LoVo (cell line): ENCODE measurements at regions not wholly inside any gene's neighbourhood (a gene's known extent, or its start where the extent isn't known, plus 50 kb on each side); places are given as distances from the start of the nearest gene placed in this dataset.

Source experiments
- DNase-seq: peaks from one replicate; pipeline ENCODE4 v3.0.0-alpha.2; 2016; ENCODE audit warnings: low spot score

- DNase-seq, result no peak
These were observed 155.9 kb upstream of the RASGEF1B start for GRCh38 chr4:81627590-81627989.

DNA sequence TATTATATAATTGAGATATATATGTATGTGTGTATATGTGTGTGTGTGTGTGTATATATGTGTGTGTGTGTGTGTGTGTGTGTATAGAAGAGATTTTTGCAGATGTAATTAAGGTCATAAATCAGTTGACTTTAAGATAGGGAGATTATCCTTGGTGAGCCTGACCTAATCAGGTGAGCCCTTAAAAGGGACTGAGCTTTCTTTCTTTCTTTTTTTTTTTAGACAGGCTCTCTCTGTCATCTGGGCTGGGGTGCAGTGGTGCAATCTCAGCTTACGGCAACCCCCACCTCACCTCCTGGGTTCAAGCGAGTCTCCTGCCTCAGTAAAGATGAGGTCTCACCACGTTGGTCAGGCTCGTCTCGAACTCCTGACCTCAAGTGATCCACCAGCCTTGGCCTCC lies 155.1 kb upstream of the RASGEF1B start:
- no peak for DNase-seq

GRCh38 chr4:81625422-81626417 lies 154.0 kb upstream of the RASGEF1B start:
- DNase-seq, result no peak

- no peak for DNase-seq
These were observed 151.7 kb upstream of the RASGEF1B start for GRCh38 chr4:81623434-81623833.

DNA sequence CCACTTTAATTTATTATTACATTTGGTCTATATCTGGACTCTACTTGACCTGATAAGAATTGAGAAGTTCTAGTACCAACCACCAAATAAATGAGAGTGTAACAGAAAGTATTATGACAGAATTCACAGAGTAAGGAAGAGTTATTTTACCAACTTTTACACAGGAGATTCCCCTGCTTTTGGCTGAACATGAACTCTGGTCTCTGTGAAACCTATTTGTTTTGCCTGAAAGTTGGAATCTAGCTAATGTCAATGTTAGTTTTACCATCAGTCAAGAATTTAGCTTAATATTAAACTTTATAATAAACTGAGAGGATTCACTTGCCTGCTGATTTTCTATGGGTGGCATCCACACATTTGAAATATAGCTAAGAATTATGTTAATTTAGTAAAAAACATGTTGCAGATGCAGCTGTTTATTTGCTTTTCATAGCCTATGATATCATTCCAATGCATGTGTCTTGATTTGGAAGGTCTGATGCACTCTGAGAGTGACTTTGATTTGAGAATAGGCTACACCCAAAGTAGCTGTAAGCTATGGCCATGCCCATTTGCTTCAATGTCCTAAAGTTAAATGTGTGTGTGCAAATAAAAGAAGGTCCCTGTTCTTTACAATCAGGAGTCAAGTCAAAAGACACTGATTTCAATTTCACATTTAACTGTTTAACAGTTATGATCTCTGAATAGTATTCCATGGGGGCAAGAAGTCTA lies 150.9 kb upstream of the RASGEF1B start:
- no peak for DNase-seq

DNA sequence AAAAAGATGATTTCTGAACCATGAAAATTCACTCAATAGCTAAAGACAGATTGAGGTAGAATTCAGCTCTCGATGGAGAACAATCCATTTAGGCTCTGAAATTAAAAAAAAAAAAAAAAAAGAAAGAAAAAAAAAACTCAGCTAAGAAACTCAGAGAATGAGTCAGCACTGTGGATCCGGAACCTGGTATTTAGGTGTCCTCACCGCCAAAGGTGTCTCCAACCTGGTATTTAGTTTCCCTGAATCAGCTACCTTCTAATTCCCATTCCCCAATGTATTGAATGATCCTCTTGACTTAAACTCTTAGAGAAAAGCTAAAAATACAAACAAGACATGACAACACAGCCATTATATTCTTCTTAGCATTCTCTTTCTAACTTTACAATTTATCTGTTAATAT lies 150.3 kb upstream of the RASGEF1B start:
- DNase-seq, result no peak

DNA sequence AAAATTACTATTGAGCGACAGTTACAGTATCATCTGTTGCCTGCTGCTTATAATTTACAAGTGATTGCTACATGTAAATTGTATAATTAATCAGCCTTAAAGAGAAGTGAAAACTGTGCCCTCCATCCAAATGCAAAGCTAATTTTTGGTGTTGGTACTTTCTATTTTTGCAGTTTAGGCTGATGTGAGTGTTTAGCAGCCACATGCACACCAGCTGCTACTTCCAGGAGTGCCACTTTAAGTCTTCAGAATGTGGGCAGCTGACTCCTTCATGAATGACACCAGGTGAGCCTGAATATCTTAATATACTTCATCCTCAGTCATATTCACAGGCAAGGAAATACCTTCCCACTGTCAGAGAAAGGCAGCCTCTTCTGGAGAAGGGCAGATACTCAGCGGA lies 149.8 kb upstream of the RASGEF1B start:
- no peak for DNase-seq

DNA sequence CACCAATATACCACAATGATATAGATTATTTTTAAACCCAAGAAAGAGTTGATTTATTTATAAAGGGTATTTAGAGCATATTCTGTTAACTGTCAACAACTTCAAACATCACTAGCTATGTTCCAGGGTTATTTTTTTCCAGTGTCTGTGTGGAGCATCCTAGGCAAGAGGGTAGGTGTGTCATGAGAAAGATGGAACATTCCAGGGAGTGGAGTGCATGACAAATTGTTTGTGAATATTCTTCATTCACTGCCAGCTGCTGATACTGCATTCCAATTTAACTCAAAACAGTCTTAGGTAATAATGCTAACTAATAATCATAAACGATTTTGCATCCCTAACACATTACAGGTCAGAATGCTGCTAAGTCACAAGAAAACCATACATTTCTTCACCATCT lies 148.7 kb upstream of the RASGEF1B start:
- DNase-seq, result no peak

- DNase-seq, result no peak
These were observed 145.8 kb upstream of the RASGEF1B start for GRCh38 chr4:81617545-81617944.

DNA sequence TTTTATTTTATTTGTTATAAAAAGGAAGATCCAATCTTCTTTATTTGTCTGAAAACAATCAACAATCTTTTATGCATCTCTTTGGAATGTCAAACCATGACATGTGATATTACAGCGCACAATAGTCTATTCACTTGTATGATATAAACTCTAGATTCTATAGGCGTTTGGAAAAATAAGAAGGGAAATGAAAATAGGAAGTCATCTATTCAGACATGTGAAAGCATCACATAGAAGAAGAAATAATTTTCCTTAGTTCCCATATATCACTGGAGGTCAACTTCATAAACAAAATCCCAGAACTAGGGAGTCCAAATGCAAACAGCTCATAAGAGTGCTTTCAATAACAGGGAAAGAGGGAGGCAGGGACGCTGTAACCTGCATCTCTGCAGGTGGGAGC lies 139.5 kb upstream of the RASGEF1B start:
- DNase-seq, result no peak

DNA sequence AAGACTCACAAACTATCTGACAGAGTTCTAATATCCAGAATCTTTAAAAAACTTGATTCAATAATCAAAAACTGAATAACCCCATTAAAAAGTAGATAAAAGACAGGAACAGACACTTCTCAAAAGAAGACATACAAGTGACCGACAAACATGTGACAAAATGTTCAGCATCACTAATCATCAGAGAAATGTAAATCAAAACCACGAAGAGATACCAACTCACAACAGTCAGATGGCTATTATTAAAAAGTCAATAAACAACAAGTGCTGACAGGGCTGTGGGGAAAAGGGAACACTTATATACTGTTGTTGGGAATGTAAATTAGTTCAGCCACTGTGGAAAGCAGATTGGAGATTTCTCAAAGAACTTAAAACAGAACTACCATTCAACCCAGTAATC lies 138.1 kb upstream of the RASGEF1B start:
- DNase-seq, result no peak

GRCh38 chr4:81607950-81608349 lies 136.2 kb upstream of the RASGEF1B start:
- DNase-seq, result no peak

GRCh38 chr4:81606801-81607501 lies 135.2 kb upstream of the RASGEF1B start:
- DNase-seq, result peak; percentile 2

GRCh38 chr4:81606166-81606565 lies 134.5 kb upstream of the RASGEF1B start:
- DNase-seq, result no peak

- DNase-seq, result no peak
These were observed 133.6 kb upstream of the RASGEF1B start for GRCh38 chr4:81605271-81605670.

GRCh38 chr4:81604683-81605218 lies 133.0 kb upstream of the RASGEF1B start:
- DNase-seq, result no peak

- DNase-seq, result no peak
These were observed 131.1 kb upstream of the RASGEF1B start for GRCh38 chr4:81602854-81603253.

GRCh38 chr4:81601358-81601694 lies 129.6 kb upstream of the RASGEF1B start:
- no peak for DNase-seq

DNA sequence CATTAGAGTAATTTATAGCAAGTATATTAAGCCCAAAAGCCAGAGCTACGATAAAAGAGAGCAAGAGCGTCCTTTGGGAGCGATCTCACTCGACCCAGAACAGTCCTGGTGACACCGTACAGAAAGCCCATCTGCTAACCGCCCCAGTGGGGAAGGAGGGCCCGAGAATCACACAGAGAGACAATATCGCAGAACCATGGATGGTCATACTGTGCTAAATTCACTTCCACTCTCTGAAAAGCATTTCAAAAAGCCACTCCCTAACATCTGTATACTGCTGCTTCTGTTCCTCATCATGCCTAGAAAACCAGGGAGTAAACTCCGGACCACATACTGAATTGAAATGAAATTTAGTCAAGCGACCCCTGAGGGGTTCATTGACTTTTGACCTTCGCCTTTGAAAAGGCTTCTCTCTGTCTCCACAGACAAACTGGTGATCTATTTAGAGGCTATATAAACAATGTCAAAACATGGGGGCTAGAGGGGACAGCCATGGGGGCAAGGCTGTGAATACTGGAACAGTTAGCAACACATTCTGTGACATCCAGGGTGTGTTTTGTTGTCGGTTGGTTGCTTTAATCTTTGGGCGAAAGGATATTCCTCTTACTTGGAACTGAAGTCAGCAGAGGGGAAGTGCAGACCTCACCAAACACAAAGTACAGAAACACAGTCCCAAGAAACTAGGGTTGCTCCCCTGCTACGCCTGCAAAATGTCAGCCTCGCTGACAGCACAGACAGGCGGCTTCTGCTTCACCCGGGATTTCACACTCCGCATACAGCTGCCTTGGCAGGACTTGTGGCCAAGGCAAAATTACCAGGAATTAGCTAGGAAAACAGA lies 129.0 kb upstream of the RASGEF1B start:
- no peak for DNase-seq

DNA sequence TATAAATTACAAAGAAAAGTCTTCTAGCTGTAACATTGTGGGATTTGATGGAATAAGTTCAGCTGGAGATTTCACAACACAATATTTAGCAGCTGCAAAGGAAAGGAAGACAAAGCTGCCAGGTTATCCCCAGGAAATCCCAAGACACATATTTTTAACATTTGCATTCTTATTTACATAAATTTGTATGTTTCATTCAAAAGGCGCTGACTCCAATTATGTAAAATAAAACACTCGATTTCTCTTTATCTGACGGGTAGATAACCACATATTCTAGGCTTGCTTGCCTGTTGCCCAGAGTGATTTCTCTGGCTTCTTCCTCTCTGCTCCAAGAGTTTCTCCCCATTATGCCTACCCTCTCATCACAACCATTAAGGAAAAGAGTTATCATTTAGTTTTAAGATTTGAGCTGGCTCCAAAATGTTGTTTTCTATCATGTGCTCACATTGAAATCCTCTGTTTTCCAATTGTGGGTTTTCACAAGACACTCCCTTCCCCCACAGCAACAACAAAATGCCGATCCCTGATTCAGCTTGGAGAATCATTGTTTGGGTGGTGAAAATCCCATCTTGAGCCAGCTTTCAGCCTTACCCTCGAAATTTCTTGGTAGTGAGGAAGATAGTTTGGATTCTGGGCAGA lies 128.2 kb upstream of the RASGEF1B start:
- no peak for DNase-seq
